Keratinocyte (primary cell): ENCODE measurements at regions not wholly inside any gene's neighbourhood (a gene's known extent, or its start where the extent isn't known, plus 50 kb on each side); places are given as distances from the start of the nearest gene placed in this dataset.

Source experiments
- DNase-seq: peaks from one replicate; pipeline ENCODE4 v3.0.0-alpha.2; 2011; ENCODE audit warnings: low read depth, missing footprints, low spot score
- FAIRE-seq: peaks from 2 replicates; lab custom pipeline; 2011; peaks lifted over from hg19 to GRCh38; lab: Jason Lieb, UNC
- H2AFZ ChIP-seq: 2 replicates; pipeline ENCODE4 v1.6.0; 2012; ENCODE audit warnings: low read length, control low read depth, inconsistent platforms; ENCODE audit not compliant: control insufficient read depth
- H3K27ac ChIP-seq: 2 replicates; pipeline ENCODE4 v1.5.1; 2011; ENCODE audit warnings: low read length; ENCODE audit not compliant: control insufficient read depth, insufficient read depth
- H3K27me3 ChIP-seq: 3 replicates; pipeline ENCODE4 v1.6.0; 2011; ENCODE audit warnings: low read length; ENCODE audit not compliant: control insufficient read depth, insufficient read depth; ENCODE audit errors: extremely low read depth
- H3K36me3 ChIP-seq, 2 experiments: 2 replicates in 1 of 2; 3 replicates in 1 of 2; pipeline ENCODE4 v1.5.1; 2011; ENCODE audit warnings: low read length in 2 of 2, mild to moderate bottlenecking in 1 of 2; ENCODE audit not compliant: control insufficient read depth in 2 of 2, insufficient read depth in 2 of 2; ENCODE audit errors: extremely low read depth in 1 of 2
- H3K4me1 ChIP-seq: 3 replicates; pipeline ENCODE4 v1.5.1; 2011; ENCODE audit warnings: low read length; ENCODE audit not compliant: control insufficient read depth, insufficient read depth; ENCODE audit errors: extremely low read depth
- H3K4me2 ChIP-seq: 3 replicates; pipeline ENCODE4 v1.6.0; 2011; ENCODE audit warnings: low read depth, low read length; ENCODE audit not compliant: control insufficient read depth, insufficient read depth; ENCODE audit errors: extremely low read depth
- H3K4me3 ChIP-seq, 3 experiments: fragments of 200-600 bp in 1 of 3; sonication (generic) in 1 of 3; 2 replicates in 2 of 3; 3 replicates in 1 of 3; pipeline ENCODE4 v1.5.1; 2011 to 2016; ENCODE audit warnings: low read length in 3 of 3, mild to moderate bottlenecking in 3 of 3, control low read depth in 2 of 3, inconsistent platforms in 1 of 3, low read depth in 1 of 3, mixed read lengths in 1 of 3, mixed run types in 1 of 3, moderate library complexity in 1 of 3; ENCODE audit not compliant: control insufficient read depth in 2 of 3, insufficient read depth in 2 of 3; ENCODE audit errors: extremely low read depth in 1 of 3
- H3K79me2 ChIP-seq: 2 replicates; pipeline ENCODE4 v1.6.0; 2012; ENCODE audit warnings: low read length; ENCODE audit not compliant: control insufficient read depth, insufficient read depth
- H3K9ac ChIP-seq: 3 replicates; pipeline ENCODE4 v1.6.0; 2011; ENCODE audit warnings: low read length; ENCODE audit not compliant: control insufficient read depth, insufficient read depth; ENCODE audit errors: extremely low read depth
- H3K9me1 ChIP-seq: 3 replicates; pipeline ENCODE4 v1.6.0; 2011; ENCODE audit warnings: low read length; ENCODE audit not compliant: control insufficient read depth, insufficient read depth; ENCODE audit errors: extremely low read depth
- H3K9me3 ChIP-seq: 2 replicates; pipeline ENCODE4 v1.5.1; 2012; ENCODE audit warnings: low read depth, low read length; ENCODE audit not compliant: control insufficient read depth
- H4K20me1 ChIP-seq: 3 replicates; pipeline ENCODE4 v1.6.0; 2011; ENCODE audit warnings: low read length; ENCODE audit not compliant: control insufficient read depth, insufficient read depth; ENCODE audit errors: extremely low read depth
- CTCF ChIP-seq, 3 experiments: IDR thresholded peaks in 1 of 3; conservative IDR thresholded peaks in 1 of 3; optimal IDR thresholded peaks in 1 of 3; 2 replicates in 2 of 3; 3 replicates in 1 of 3; pipeline versions ENCODE3 to v1.5.1; 2011; ENCODE audit warnings: low read length in 3 of 3, mild to moderate bottlenecking in 3 of 3, moderate library complexity in 2 of 3, control low read depth in 1 of 3, inconsistent platforms in 1 of 3; ENCODE audit not compliant: insufficient read depth in 2 of 3; ENCODE audit errors: extremely low read depth in 1 of 3
- EZH2 ChIP-seq: IDR thresholded peaks from one replicate; pipeline ENCODE4 v1.6.1; 2012; ENCODE audit warnings: inconsistent platforms, mild to moderate bottlenecking, low read length, moderate library complexity
- dilution Hi-C: fragments of 300-500 bp; cut with MboI; formaldehyde crosslinking; loops from one replicate; pipeline ENCODE4 v1.7.0; 2020; ENCODE audit warnings: low sequenced_read_pairs; ENCODE audit not compliant: extremely low pct_ligation_motif_present

GRCh38 chrX:95835223-95835622 is 849.4 kb upstream of the DIAPH2 start:
- H3K4me3 ChIP-seq: no peak overlapping the region
- no peaks in the 10 kb centered on the region for H3K9me1 ChIP-seq
- dilution Hi-C loops: no loop called here
- H3K9ac ChIP-seq: no peak overlapping the region
- H3K4me1 ChIP-seq: no peaks in the 10 kb centered on the region
- H3K36me3 ChIP-seq: no peaks in the 10 kb centered on the region
- FAIRE-seq (no peak), DNase-seq (no peak)
- H3K79me2 ChIP-seq: no peaks in the 10 kb centered on the region
- TF ChIP-seq CTCF (optimal IDR thresholded peaks at IDR 0.05 in 1 of 3, IDR thresholded peaks at IDR 0.05 in 1 of 3, conservative IDR thresholded peaks at IDR 0.05 in 1 of 3; ENCODE audit: extremely low read depth in 1 of 3, insufficient read depth in 2 of 3, low read length in 3 of 3): no peak
- no peaks in the 10 kb centered on the region for H4K20me1 ChIP-seq
- H2AFZ ChIP-seq: no peak overlapping the region
- H3K27me3 ChIP-seq: no peaks in the 10 kb centered on the region
- H3K27ac ChIP-seq: no peak overlapping the region
- H3K4me2 ChIP-seq: no peak overlapping the region
- H3K9me3 ChIP-seq: no peaks in the 10 kb centered on the region

- Histone ChIP-seq H3K79me2 (no peaks in the 10 kb centered on the region), H3K27me3 (no peaks in the 10 kb centered on the region), H3K4me3 (no peak overlapping the region), H3K36me3 (no peaks in the 10 kb centered on the region), H3K9ac (no peak overlapping the region), H3K4me1 (no peaks in the 10 kb centered on the region), H3K27ac (no peak overlapping the region), H3K9me3 (no peaks in the 10 kb centered on the region), H3K4me2 (no peak overlapping the region), H4K20me1 (no peaks in the 10 kb centered on the region), H3K9me1 (no peaks in the 10 kb centered on the region), H2AFZ (no peak overlapping the region)
- dilution Hi-C loops: no loop called here
- TF ChIP-seq CTCF (optimal IDR thresholded peaks at IDR 0.05 in 1 of 3, IDR thresholded peaks at IDR 0.05 in 1 of 3, conservative IDR thresholded peaks at IDR 0.05 in 1 of 3; ENCODE audit: extremely low read depth in 1 of 3, insufficient read depth in 2 of 3, low read length in 3 of 3) (no peak), EZH2 (no peak)
- FAIRE-seq (no peak), DNase-seq (no peak)
Observed at GRCh38 chrX:95836517-95836916, 848.1 kb upstream of the DIAPH2 start.
